SK-N-MC (cell line): ENCODE measurements at regions not wholly inside any gene's neighbourhood (a gene's known extent, or its start where the extent isn't known, plus 50 kb on each side); places are given as distances from the start of the nearest gene placed in this dataset.

ENCODE experiments used
- EZH2 ChIP-seq: fragments of 200-600 bp; sonication (generic); IDR thresholded peaks from one replicate; pipeline ENCODE4 v1.6.1; 2017; ENCODE audit warnings: antibody characterized with exemption
- FOXP2 ChIP-seq: optimal IDR thresholded peaks from 2 replicates; pipeline ENCODE3; 2011; ENCODE audit warnings: mild to moderate bottlenecking, moderate library complexity; ENCODE audit not compliant: insufficient read depth; ENCODE audit errors: extremely low read length, control extremely low read depth
- POLR2AphosphoS5 ChIP-seq: IDR thresholded peaks from 2 replicates; pipeline ENCODE4 v1.6.1; 2012; ENCODE audit warnings: mild to moderate bottlenecking, low read depth, low read length, borderline replicate concordance

- TF ChIP-seq POLR2AphosphoS5, result no peak
- TF ChIP-seq EZH2, result no peak
- TF ChIP-seq FOXP2, result no peak
These were observed 137.0 kb upstream of the ANO3 start for GRCh38 chr11:26194881-26195280.
